NK-92 treated with Interleukin-12 subunit alpha and Interleukin-12 subunit beta, amount 100 ng/mL, for 24 hours (cell line): ENCODE measurements at regions not wholly inside any gene's neighbourhood (a gene's known extent, or its start where the extent isn't known, plus 50 kb on each side); places are given as distances from the start of the nearest gene placed in this dataset.
"Not testable (repeated sequence)": the region's sequence is repeated elsewhere in the genome, so short reads cannot be mapped to it uniquely, and the experiment has no call there.

Experiments
- DNase-seq: peaks from one replicate; lab custom pipeline; 2025; lab: John Stamatoyannopoulos, UW

GRCh38 chr3:162722337-162722736 is 1225.7 kb downstream of the OTOL1 start:
- DNase-seq: no peak

GRCh38 chr3:162722796-162723195 is 1226.2 kb downstream of the OTOL1 start:
- DNase-seq: not testable (repeated sequence)

GRCh38 chr3:162729686-162730085 is 1233.1 kb downstream of the OTOL1 start:
- DNase-seq: no peak

GRCh38 chr3:162731961-162732360 is 1235.4 kb downstream of the OTOL1 start:
- DNase-seq: not testable (repeated sequence)

GRCh38 chr3:162738784-162739183 is 1242.2 kb downstream of the OTOL1 start:
- no peak for DNase-seq

GRCh38 chr3:162740941-162741596 is 1244.5 kb downstream of the OTOL1 start:
- no peak for DNase-seq

- DNase-seq: no peak
Observed at GRCh38 chr3:162742159-162742717, 1245.6 kb downstream of the OTOL1 start.

- DNase-seq: no peak
Observed at GRCh38 chr3:162743091-162743490, 1246.5 kb downstream of the OTOL1 start.

- no peak for DNase-seq
Observed at GRCh38 chr3:162760789-162761188, 1264.2 kb downstream of the OTOL1 start.

- DNase-seq: no peak
Observed at GRCh38 chr3:162764051-162764807, 1267.6 kb downstream of the OTOL1 start.

- no peak for DNase-seq
Observed at GRCh38 chr3:162764808-162765071, 1268.1 kb downstream of the OTOL1 start.

- no peak for DNase-seq
Observed at GRCh38 chr3:162765524-162765923, 1268.9 kb downstream of the OTOL1 start.

GRCh38 chr3:162769564-162769963 is 1273.0 kb downstream of the OTOL1 start:
- DNase-seq: no peak

- DNase-seq: no peak
Observed at GRCh38 chr3:162770551-162770950, 1273.9 kb downstream of the OTOL1 start.

- DNase-seq: no peak
Observed at GRCh38 chr3:162774613-162775100, 1278.0 kb downstream of the OTOL1 start.

- DNase-seq: no peak
Observed at GRCh38 chr3:162776148-162776547, 1279.5 kb downstream of the OTOL1 start.

GRCh38 chr3:162777118-162777517 is 1280.5 kb downstream of the OTOL1 start:
- no peak for DNase-seq

GRCh38 chr3:162780313-162780712 is 1283.7 kb downstream of the OTOL1 start:
- DNase-seq: no peak

GRCh38 chr3:162799910-162800309 is 1303.3 kb downstream of the OTOL1 start:
- DNase-seq: no peak

GRCh38 chr3:162802228-162802965 is 1305.8 kb downstream of the OTOL1 start:
- DNase-seq: no peak

GRCh38 chr3:162810776-162811175 is 1314.2 kb downstream of the OTOL1 start:
- no peak for DNase-seq

- no peak for DNase-seq
Observed at GRCh38 chr3:162842549-162843216, 1346.1 kb downstream of the OTOL1 start.
